ENCODE measurements at regions not wholly inside any gene's neighbourhood (a gene's known extent, or its start where the extent isn't known, plus 50 kb on each side); places are given as distances from the start of the nearest gene placed in this dataset.

GRCh38 chr3:102529452-102529851 lies 94.6 kb downstream of the ZPLD1 start:
- ATAC-seq (no peak), DNase-seq (ENCODE audit: low spot score in 2 of 2) (no peak)
- no peaks in the 10 kb centered on the region for H3K36me3 Mint-ChIP-seq
- no peaks in the 10 kb centered on the region for H3K9me3 Mint-ChIP-seq
- no peak overlapping the region for H3K27ac Mint-ChIP-seq

GRCh38 chr3:102530415-102531181 lies 95.8 kb downstream of the ZPLD1 start:
- Mint-ChIP-seq H3K9me3 (no peaks in the 10 kb centered on the region), H3K27ac (no peak overlapping the region), H3K36me3 (no peaks in the 10 kb centered on the region)
- no peak for ATAC-seq
- DNase-seq (ENCODE audit: low spot score in 2 of 2), result no peak

DNA sequence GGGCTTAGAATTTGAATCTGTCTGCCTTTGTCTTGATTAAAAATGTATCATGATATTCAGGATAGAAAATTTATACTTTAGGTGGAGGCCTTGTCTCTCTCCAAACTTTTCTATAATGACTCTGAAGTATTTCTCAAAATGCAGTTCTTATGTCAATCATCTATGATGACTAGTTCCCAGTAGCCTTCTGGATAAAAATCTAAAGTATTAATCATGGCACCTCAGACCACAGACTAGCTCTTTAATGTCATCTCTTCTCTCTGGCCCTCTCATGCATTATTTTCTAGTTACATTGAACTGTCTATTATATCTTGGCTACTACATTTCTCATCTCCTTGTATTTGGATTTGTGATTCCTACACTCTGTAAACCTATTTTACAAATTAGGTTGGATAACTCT lies 96.9 kb downstream of the ZPLD1 start:
- Mint-ChIP-seq H3K9me3 (no peaks in the 10 kb centered on the region), H3K27ac (no peak overlapping the region), H3K36me3 (no peaks in the 10 kb centered on the region)
- no peak for ATAC-seq
- no peak for DNase-seq (ENCODE audit: low spot score in 2 of 2)

GRCh38 chr3:102532901-102533300 lies 98.1 kb downstream of the ZPLD1 start:
- no peaks in the 10 kb centered on the region for H3K9me3 Mint-ChIP-seq
- no peak overlapping the region for H3K27ac Mint-ChIP-seq
- ATAC-seq, result peak; percentile 55 to 58
- no peaks in the 10 kb centered on the region for H3K36me3 Mint-ChIP-seq
- DNase-seq (ENCODE audit: low spot score in 2 of 2), result no peak

DNA sequence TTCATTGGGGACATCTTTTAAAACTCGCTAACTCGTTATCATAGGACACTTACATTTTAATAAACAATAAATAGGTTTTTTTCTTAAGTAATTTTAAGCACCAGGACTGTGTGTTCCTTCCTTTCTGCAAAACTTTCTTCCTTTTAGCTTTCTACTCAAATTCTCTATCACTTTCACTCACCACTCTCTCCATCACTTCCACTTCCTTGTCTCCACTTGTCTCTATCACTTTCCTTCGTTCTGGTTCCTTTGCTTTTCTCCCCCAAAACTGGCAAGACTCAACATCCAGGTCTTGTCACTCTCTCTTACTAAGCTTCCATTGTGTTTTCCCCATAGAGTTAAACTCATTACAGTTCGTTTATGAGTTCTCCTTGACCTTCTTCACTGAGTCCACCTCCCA lies 99.0 kb downstream of the ZPLD1 start:
- H3K9me3 Mint-ChIP-seq, result no peaks in the 10 kb centered on the region
- no peaks in the 10 kb centered on the region for H3K36me3 Mint-ChIP-seq
- no peak overlapping the region for H3K27ac Mint-ChIP-seq
- ATAC-seq (no peak), DNase-seq (ENCODE audit: low spot score in 2 of 2) (no peak)

GRCh38 chr3:102536456-102536855 lies 101.6 kb downstream of the ZPLD1 start:
- Mint-ChIP-seq H3K9me3 (no peaks in the 10 kb centered on the region), H3K27ac (no peak overlapping the region), H3K36me3 (no peaks in the 10 kb centered on the region)
- peak in 1 of 2 donors; percentile 40 for ATAC-seq
- no peak for DNase-seq (ENCODE audit: low spot score in 2 of 2)

DNA sequence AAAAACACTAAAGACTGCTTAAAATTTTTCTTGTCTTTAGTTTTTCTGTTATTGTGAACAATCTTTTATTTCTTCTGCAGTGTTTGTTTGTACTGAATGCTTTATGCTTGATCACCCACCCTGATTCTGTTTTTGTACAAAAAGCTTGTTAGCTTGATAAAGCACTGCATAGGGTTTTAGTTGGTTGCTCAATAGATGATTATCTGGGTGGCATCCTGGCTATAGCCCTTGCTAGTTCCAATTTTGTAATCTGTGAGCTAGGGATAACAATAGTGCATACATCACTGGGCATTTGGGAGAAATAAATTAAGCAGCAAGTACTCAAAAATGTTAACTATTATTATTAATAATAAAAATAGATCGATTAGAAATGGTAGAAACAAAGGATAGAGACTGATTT lies 102.3 kb downstream of the ZPLD1 start:
- Mint-ChIP-seq H3K9me3 (no peaks in the 10 kb centered on the region), H3K36me3 (no peaks in the 10 kb centered on the region), H3K27ac (no peak overlapping the region)
- ATAC-seq (no peak), DNase-seq (ENCODE audit: low spot score in 2 of 2) (no peak)

- Mint-ChIP-seq H3K9me3 (no peaks in the 10 kb centered on the region), H3K36me3 (no peaks in the 10 kb centered on the region)
- no peak for ATAC-seq
These were observed 109.9 kb downstream of the ZPLD1 start for GRCh38 chr3:102544741-102545140.

GRCh38 chr3:102545276-102545675 lies 110.5 kb downstream of the ZPLD1 start:
- no peak for DNase-seq (ENCODE audit: low spot score in 2 of 2)
- no peak for ATAC-seq
- Mint-ChIP-seq H3K27ac (no peak overlapping the region), H3K36me3 (no peaks in the 10 kb centered on the region), H3K9me3 (no peaks in the 10 kb centered on the region)

More at GRCh38 chr3:102544741-102545140, 109.9 kb downstream of the ZPLD1 start:
- H3K27ac Mint-ChIP-seq, result no peak overlapping the region
- DNase-seq (ENCODE audit: low spot score in 2 of 2), result no peak

DNA sequence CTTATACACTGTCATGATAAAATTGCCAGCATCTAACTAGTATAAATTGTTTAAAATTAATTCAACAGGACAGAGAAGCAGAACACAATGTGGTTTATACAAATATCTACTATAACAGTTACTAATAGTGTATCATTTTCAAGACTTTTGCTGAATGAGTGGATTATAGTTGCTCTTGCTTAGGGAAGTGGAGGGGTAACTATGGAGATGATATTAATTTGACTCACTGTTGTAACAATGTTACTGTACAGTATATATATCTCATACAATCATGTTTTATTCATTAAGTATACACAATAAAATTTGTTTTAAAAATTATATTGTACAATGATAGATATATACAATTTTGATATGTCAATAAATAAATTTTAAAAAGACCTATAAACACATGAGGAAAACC lies 119.1 kb downstream of the ZPLD1 start:
- no peak for DNase-seq (ENCODE audit: low spot score in 2 of 2)
- H3K9me3 Mint-ChIP-seq, result no peaks in the 10 kb centered on the region
- no peak overlapping the region for H3K27ac Mint-ChIP-seq
- no peak for ATAC-seq
- H3K36me3 Mint-ChIP-seq, result no peaks in the 10 kb centered on the region

DNA sequence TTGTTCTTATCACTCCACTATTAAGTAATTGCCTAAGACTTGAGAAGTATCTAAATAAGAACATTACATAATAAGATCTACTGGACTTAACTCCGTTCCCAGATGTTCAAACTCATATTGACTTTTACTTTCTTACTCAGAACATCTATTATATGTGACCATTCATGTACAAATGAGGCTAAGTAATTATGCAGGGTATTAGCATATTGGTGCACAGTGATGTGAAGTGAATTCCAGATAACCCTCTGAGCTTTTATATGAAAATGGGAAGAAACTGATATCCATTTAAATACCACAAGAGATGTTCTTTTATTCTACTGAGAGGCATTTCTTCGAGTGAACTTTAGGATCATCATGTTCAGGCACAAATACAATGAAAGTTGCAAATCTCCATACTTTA lies 135.7 kb downstream of the ZPLD1 start:
- Mint-ChIP-seq H3K9me3 (peaks cover 2 to 8% of the 10 kb centered on the region in 2 donors), H3K27ac (no peak overlapping the region), H3K36me3 (peaks cover 0 to 4% of the 10 kb centered on the region in 2 donors)
- DNase-seq (ENCODE audit: low spot score in 2 of 2) (no peak), ATAC-seq (no peak)

DNA sequence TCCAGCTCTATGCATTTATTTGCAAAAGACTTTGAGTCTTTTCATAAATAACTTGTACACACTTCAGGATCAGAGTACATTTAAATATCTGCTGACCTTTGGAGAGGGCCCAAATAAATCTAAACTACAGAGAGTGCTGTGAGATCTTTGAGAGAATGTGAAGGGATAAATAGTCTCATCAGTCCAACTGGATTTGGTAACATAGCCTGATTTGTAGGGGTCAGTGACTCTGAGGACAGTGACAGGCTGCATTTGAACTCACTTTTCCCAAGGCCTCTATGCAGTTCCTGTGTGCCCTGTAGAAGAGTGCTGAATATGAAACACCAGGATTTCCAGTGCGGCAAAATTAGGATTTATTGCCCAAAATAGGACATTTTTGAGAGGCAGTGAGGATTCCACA lies 136.2 kb downstream of the ZPLD1 start:
- Mint-ChIP-seq H3K36me3 (no peaks in the 10 kb centered on the region), H3K9me3 (peaks cover 0 to 3% of the 10 kb centered on the region in 2 donors), H3K27ac (no peak overlapping the region)
- no peak for DNase-seq (ENCODE audit: low spot score in 2 of 2)
- ATAC-seq, result no peak

DNA sequence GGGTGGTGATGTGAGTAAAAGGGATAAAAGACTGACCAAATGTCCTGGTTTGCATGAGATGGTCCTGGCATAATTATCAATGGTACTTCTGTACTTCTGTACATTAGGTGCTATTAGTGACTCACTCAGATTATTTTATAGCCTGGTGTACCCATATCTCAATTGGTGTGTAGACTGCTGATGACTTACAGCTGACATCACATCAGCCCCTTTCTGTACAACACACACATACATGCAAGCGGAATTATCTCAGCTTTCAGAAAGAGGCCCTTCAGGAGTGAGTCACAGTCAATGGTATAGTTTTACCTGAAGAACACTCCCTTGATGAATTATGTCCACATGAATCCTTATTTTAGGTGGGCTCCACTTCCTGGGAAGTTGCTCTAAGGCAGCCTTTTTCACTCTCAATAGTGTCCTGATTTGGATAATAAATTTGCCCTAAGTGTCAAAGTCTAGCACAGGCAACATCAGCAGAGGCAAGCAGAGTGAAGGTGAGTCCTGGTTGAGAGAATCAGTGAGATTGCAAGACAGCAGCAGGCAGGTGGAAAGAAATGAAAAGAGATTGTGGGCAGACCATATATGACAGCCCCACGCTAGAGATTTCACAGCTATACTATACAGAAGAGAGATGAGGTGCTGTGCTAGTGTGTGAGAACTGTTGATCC lies 137.0 kb downstream of the ZPLD1 start:
- Mint-ChIP-seq H3K36me3 (no peaks in the 10 kb centered on the region), H3K27ac (no peak overlapping the region), H3K9me3 (no peaks in the 10 kb centered on the region)
- ATAC-seq (no peak), DNase-seq (ENCODE audit: low spot score in 2 of 2) (no peak)

DNA sequence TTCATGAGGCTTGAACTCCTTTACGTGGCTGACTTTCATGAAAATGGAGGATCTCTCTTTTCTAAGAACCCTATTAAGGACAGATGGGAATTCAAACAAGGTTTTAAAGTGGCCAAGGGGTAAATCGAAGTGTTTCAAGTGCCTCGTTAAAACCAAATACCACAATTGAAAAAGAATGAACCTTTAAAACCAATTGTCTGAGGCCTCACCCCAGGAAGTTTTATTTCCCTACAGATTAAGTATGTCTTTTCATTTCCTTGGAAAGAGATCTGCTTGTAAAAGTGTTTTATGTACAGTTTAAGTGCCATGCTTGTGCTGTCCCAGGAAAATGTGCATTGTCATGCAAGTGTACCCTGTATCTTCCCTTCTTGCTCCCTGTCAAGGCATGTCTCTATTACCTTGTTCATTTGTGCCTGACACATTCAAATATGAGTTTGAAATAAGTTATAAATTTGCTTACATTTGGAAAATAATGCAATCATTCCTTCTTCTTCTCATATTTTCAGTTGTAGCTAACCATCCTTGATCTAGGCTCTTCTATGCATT lies 138.7 kb downstream of the ZPLD1 start:
- Mint-ChIP-seq H3K9me3 (no peaks in the 10 kb centered on the region), H3K27ac (no peak overlapping the region), H3K36me3 (no peaks in the 10 kb centered on the region)
- no peak for DNase-seq (ENCODE audit: low spot score in 2 of 2)
- ATAC-seq, result no peak

DNA sequence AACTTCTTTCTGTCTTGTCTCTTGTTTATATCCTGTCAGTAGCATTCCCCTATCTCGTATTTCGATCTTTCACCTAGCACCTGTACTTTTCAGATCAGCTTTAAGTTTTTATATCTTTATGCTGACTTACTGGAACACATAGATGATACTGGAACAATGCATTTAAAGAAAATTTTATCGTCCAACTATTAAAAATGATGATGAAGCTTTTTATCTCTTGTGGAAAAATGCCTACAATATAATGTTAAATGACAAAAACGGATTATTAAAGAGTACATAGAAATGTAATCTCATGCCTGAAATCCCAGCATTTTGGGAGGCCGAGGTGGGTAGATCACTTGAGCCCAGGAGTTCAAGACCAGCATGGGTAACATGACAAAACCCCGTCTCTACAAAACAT lies 139.5 kb downstream of the ZPLD1 start:
- no peak overlapping the region for H3K27ac Mint-ChIP-seq
- no peak for DNase-seq (ENCODE audit: low spot score in 2 of 2)
- H3K36me3 Mint-ChIP-seq, result no peaks in the 10 kb centered on the region
- ATAC-seq, result no peak
- no peaks in the 10 kb centered on the region for H3K9me3 Mint-ChIP-seq

- no peaks in the 10 kb centered on the region for H3K9me3 Mint-ChIP-seq
- no peak for ATAC-seq
- H3K27ac Mint-ChIP-seq, result no peak overlapping the region
These were observed 141.8 kb downstream of the ZPLD1 start for GRCh38 chr3:102576651-102577050.

GRCh38 chr3:102577082-102577789 lies 142.4 kb downstream of the ZPLD1 start:
- H3K36me3 Mint-ChIP-seq, result no peaks in the 10 kb centered on the region
- no peaks in the 10 kb centered on the region for H3K9me3 Mint-ChIP-seq
- DNase-seq (ENCODE audit: low spot score in 2 of 2) (no peak), ATAC-seq (no peak)
- H3K27ac Mint-ChIP-seq, result no peak overlapping the region

More at GRCh38 chr3:102576651-102577050, 141.8 kb downstream of the ZPLD1 start:
- no peak for DNase-seq (ENCODE audit: low spot score in 2 of 2)
- H3K36me3 Mint-ChIP-seq, result no peaks in the 10 kb centered on the region

Measured in activated naive CD4-positive, alpha-beta T cell treated with anti-CD3 and anti-CD28 coated beads, Interleukin-2, amount 50 U/mL, for 72 hours (primary cell).